Middle frontal gyrus (tissue), 1 donor: ENCODE measurements at regions not wholly inside any gene's neighbourhood (a gene's known extent, or its start where the extent isn't known, plus 50 kb on each side); places are given as distances from the start of the nearest gene placed in this dataset.
"Not testable (repeated sequence)": the region's sequence is repeated elsewhere in the genome, so short reads cannot be mapped to it uniquely, and the experiment has no call there.

Source experiments
- DNase-seq: peaks from one replicate; pipeline ENCODE4 v3.0.0-alpha.2; 2015; ENCODE audit warnings: low spot score; ENCODE audit errors: extremely low spot score

- no peak for DNase-seq
These were observed 785.0 kb downstream of the NR4A2 start for GRCh38 chr2:155547571-155547970.

- no peak for DNase-seq
These were observed 785.6 kb downstream of the NR4A2 start for GRCh38 chr2:155546721-155547555.

- DNase-seq: not testable (repeated sequence)
These were observed 793.5 kb downstream of the NR4A2 start for GRCh38 chr2:155539028-155539427.

GRCh38 chr2:155528034-155528433 lies 804.5 kb downstream of the NR4A2 start:
- no peak for DNase-seq

- DNase-seq: no peak
These were observed 807.3 kb downstream of the NR4A2 start for GRCh38 chr2:155525199-155525598.

GRCh38 chr2:155519529-155520130 lies 812.9 kb downstream of the NR4A2 start:
- no peak for DNase-seq

GRCh38 chr2:155518094-155518493 lies 814.4 kb downstream of the NR4A2 start:
- no peak for DNase-seq

GRCh38 chr2:155517362-155517761 lies 815.2 kb downstream of the NR4A2 start:
- DNase-seq: no peak

- DNase-seq: no peak
These were observed 814.8 kb downstream of the KCNJ3 start for GRCh38 chr2:155513248-155513647.

GRCh38 chr2:155502766-155503165 lies 804.3 kb downstream of the KCNJ3 start:
- no peak for DNase-seq

GRCh38 chr2:155498106-155498505 lies 799.6 kb downstream of the KCNJ3 start:
- no peak for DNase-seq

- DNase-seq: no peak
These were observed 796.2 kb downstream of the KCNJ3 start for GRCh38 chr2:155494744-155495143.

- no peak for DNase-seq
These were observed 786.8 kb downstream of the KCNJ3 start for GRCh38 chr2:155485141-155485842.

- DNase-seq: no peak
These were observed 782.6 kb downstream of the KCNJ3 start for GRCh38 chr2:155481141-155481540.

- not testable (repeated sequence) for DNase-seq
These were observed 773.5 kb downstream of the KCNJ3 start for GRCh38 chr2:155472018-155472417.

GRCh38 chr2:155456222-155456621 lies 757.7 kb downstream of the KCNJ3 start:
- DNase-seq: no peak

GRCh38 chr2:155442755-155443372 lies 744.4 kb downstream of the KCNJ3 start:
- no peak for DNase-seq

- DNase-seq: no peak
These were observed 743.6 kb downstream of the KCNJ3 start for GRCh38 chr2:155442088-155442487.

- DNase-seq: no peak
These were observed 732.6 kb downstream of the KCNJ3 start for GRCh38 chr2:155431004-155431507.

- DNase-seq: no peak
These were observed 729.0 kb downstream of the KCNJ3 start for GRCh38 chr2:155427470-155427869.

GRCh38 chr2:155424518-155424917 lies 726.0 kb downstream of the KCNJ3 start:
- no peak for DNase-seq

GRCh38 chr2:155418753-155419152 lies 720.3 kb downstream of the KCNJ3 start:
- no peak for DNase-seq
